ENCODE measurements at regions not wholly inside any gene's neighbourhood (a gene's known extent, or its start where the extent isn't known, plus 50 kb on each side); places are given as distances from the start of the nearest gene placed in this dataset.

DNA sequence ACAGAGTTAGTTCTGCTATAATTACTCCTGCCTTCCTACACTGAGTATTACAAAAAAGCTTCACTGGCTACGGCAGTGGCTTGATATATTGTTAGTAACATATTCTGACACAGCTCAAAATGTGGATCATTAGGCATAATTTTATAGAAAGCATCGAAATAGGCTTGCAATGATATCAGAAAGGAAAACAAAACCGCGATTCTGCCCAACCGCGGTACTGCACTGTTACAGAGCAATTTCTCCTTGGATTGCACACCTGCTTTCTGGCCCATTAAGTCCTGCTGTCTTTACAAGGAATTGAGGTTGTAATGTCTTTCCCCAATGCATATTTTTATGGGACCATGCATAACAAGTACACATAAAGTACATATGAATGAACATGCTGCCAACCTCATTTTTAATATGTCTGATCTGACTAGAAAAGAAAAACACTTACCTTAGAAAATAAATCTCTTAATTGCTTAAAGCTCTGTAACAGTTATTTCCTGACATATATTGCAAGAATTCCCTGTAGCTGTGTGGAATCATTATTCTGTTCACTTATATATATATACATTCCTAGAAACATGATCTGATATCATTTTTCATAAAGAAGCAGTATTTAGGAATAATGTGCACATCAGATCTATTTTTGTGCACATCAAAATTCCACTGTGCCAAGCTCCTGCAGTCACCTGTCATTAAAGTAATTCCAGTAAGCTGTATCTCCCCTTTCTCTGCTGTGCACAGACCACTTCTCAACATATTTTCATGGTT is 763.9 kb downstream of the HACE1 start (continued):
- TF ChIP-seq YEATS2 (CRISPR knock-in tag; IDR thresholded peaks at IDR 0.05; ENCODE audit: borderline replicate concordance): no peak

- intact Hi-C loops (cut with micrococcal nuclease; ENCODE audit: unreplicated experiment): no loop called here
- TF ChIP-seq GLI4 (CRISPR knock-in tag; IDR thresholded peaks at IDR 0.05; ENCODE audit: borderline replicate concordance): no peak
- TF ChIP-seq, protein P1, sequence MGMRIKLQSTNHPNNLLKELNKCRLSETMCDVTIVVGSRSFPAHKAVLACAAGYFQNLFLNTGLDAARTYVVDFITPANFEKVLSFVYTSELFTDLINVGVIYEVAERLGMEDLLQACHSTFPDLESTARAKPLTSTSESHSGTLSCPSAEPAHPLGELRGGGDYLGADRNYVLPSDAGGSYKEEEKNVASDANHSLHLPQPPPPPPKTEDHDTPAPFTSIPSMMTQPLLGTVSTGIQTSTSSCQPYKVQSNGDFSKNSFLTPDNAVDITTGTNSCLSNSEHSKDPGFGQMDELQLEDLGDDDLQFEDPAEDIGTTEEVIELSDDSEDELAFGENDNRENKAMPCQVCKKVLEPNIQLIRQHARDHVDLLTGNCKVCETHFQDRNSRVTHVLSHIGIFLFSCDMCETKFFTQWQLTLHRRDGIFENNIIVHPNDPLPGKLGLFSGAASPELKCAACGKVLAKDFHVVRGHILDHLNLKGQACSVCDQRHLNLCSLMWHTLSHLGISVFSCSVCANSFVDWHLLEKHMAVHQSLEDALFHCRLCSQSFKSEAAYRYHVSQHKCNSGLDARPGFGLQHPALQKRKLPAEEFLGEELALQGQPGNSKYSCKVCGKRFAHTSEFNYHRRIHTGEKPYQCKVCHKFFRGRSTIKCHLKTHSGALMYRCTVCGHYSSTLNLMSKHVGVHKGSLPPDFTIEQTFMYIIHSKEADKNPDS (CRISPR knock-in tag; IDR thresholded peaks at IDR 0.05): no peak
- TF ChIP-seq ZBTB21 (CRISPR knock-in tag; IDR thresholded peaks at IDR 0.05): no peak
- TF ChIP-seq TEAD3 (CRISPR knock-in tag; optimal IDR thresholded peaks at IDR 0.05; ENCODE audit: borderline replicate concordance): no peak
- TF ChIP-seq ZNF703 (CRISPR knock-in tag; IDR thresholded peaks at IDR 0.05; ENCODE audit: borderline replicate concordance): no peak
- TF ChIP-seq TGIF2 (CRISPR knock-in tag; IDR thresholded peaks at IDR 0.05): no peak
- TF ChIP-seq ZNF513 (CRISPR knock-in tag; conservative IDR thresholded peaks at IDR 0.05): no peak
- TF ChIP-seq TBL1XR1 (IDR thresholded peaks at IDR 0.05; ENCODE audit: borderline replicate concordance, low read length, partially characterized antibody): no peak
- no peak for TF ChIP-seq HHEX (CRISPR knock-in tag; IDR thresholded peaks at IDR 0.05)
- TF ChIP-seq KAT7 (CRISPR knock-in tag; IDR thresholded peaks at IDR 0.05; ENCODE audit: borderline replicate concordance): no peak
- no peak for TF ChIP-seq SRY (CRISPR knock-in tag; IDR thresholded peaks at IDR 0.05)
- no peak for TF ChIP-seq RBM39 (IDR thresholded peaks at IDR 0.05; ENCODE audit: low read depth, low read length, poor library complexity, severe bottlenecking)
- no peak for TF ChIP-seq ZEB1 (IDR thresholded peaks at IDR 0.05; ENCODE audit: insufficient replicate concordance, low read depth)
- TF ChIP-seq ZNF776 (CRISPR knock-in tag; IDR thresholded peaks at IDR 0.05): no peak
Observed at GRCh38 chr6:104087765-104088164, 772.0 kb downstream of the HACE1 start.

More at GRCh38 chr6:104087765-104088164, 772.0 kb downstream of the HACE1 start:
- H3K27me3 ChIP-seq (ENCODE audit: control insufficient read depth in 1 of 2, insufficient read depth in 2 of 2, low read length in 2 of 2): no peaks in the 10 kb centered on the region
- no peak overlapping the region for H3K4me2 ChIP-seq (ENCODE audit: low read depth, low read length)
- DNase-seq (ENCODE audit: low spot score) (no peak), ATAC-seq (no peak), FAIRE-seq (no peak)
- H3K9me3 ChIP-seq (ENCODE audit: low read length): peaks cover 19% of the 10 kb centered on the region; the same call in 1 of the 2 replicates
- no peak overlapping the region for H3K27ac ChIP-seq (ENCODE audit: extremely low read length, insufficient read depth, low read length)
- no peaks in the 10 kb centered on the region for H4K20me1 ChIP-seq (ENCODE audit: insufficient read depth, low read length)
- ChIA-PET CTCF (ENCODE audit: low intra/inter-chr PET ratio, low total read pairs) (no interaction called here), POLR2A (no interaction called here)
- no peak overlapping the region for H2AFZ ChIP-seq (ENCODE audit: low read length)
- no peaks in the 10 kb centered on the region for H3K79me2 ChIP-seq (ENCODE audit: insufficient read depth, low read length)
- WGBS (ENCODE audit: low lambda C conversion rate): 0% methylated on average over 1 of the region's 1 CpG
- H3K4me1 ChIP-seq (ENCODE audit: insufficient read depth, low read length): no peaks in the 10 kb centered on the region
- in situ Hi-C loops (cut with HindIII; ENCODE audit: extremely low pct_ligation_motif_present, low pct_unique_long_range_greater_than_20kb): no loop called here
- no TSS peak for BruUV-seq (replicated peaks)
- no peaks in the 10 kb centered on the region for H3K36me3 ChIP-seq (replicated peaks in 1 of 2; ENCODE audit: control insufficient read depth in 1 of 2, insufficient read depth in 2 of 2, low read length in 2 of 2)
- H3K9ac ChIP-seq (ENCODE audit: insufficient read depth, low read depth, low read length): no peak overlapping the region
- H3K4me3 ChIP-seq (replicated peaks in 1 of 3; ENCODE audit: insufficient read depth in 1 of 3, low read depth in 2 of 3, low read length in 3 of 3): no peak overlapping the region

All from HepG2 (cell line).